ENCODE measurements at regions not wholly inside any gene's neighbourhood (a gene's known extent, or its start where the extent isn't known, plus 50 kb on each side); places are given as distances from the start of the nearest gene placed in this dataset.
"Not testable (repeated sequence)": the region's sequence is repeated elsewhere in the genome, so short reads cannot be mapped to it uniquely, and the experiment has no call there.

- no peak for DNase-seq (ENCODE audit: extremely low read depth, insufficient read length)
- Histone ChIP-seq H3K36me3 (ENCODE audit: control insufficient read depth, insufficient read depth, low read length) (no peaks in the 10 kb centered on the region), H3K27me3 (replicated peaks; ENCODE audit: control insufficient read depth, insufficient read depth, low read length) (no peaks in the 10 kb centered on the region), H3K4me3 (replicated peaks; ENCODE audit: low read depth, low read length) (no peak overlapping the region)
- no peak for TF ChIP-seq CTCF (IDR thresholded peaks at IDR 0.05; ENCODE audit: insufficient read depth, low read length, poor library complexity, severe bottlenecking)
Measured at GRCh38 chr3:20563985-20564384, 378.0 kb upstream of the SGO1 start.

GRCh38 chr3:20563251-20563650 lies 377.2 kb upstream of the SGO1 start:
- no peak for DNase-seq (ENCODE audit: extremely low read depth, insufficient read length)
- H3K4me3 ChIP-seq (replicated peaks; ENCODE audit: low read depth, low read length) = no peak overlapping the region
- no peaks in the 10 kb centered on the region for H3K27me3 ChIP-seq (replicated peaks; ENCODE audit: control insufficient read depth, insufficient read depth, low read length)
- no peaks in the 10 kb centered on the region for H3K36me3 ChIP-seq (ENCODE audit: control insufficient read depth, insufficient read depth, low read length)
- TF ChIP-seq CTCF (IDR thresholded peaks at IDR 0.05; ENCODE audit: insufficient read depth, low read length, poor library complexity, severe bottlenecking) = no peak

GRCh38 chr3:20561166-20561565 lies 375.2 kb upstream of the SGO1 start:
- no peak for TF ChIP-seq CTCF (IDR thresholded peaks at IDR 0.05; ENCODE audit: insufficient read depth, low read length, poor library complexity, severe bottlenecking)
- Histone ChIP-seq H3K4me3 (replicated peaks; ENCODE audit: low read depth, low read length) (no peak overlapping the region), H3K36me3 (ENCODE audit: control insufficient read depth, insufficient read depth, low read length) (no peaks in the 10 kb centered on the region), H3K27me3 (replicated peaks; ENCODE audit: control insufficient read depth, insufficient read depth, low read length) (no peaks in the 10 kb centered on the region)
- DNase-seq (ENCODE audit: extremely low read depth, insufficient read length) = no peak

GRCh38 chr3:20560446-20560845 lies 374.4 kb upstream of the SGO1 start:
- not testable (repeated sequence) for H3K4me3 ChIP-seq (replicated peaks; ENCODE audit: low read depth, low read length); DNase-seq (ENCODE audit: extremely low read depth, insufficient read length); H3K27me3 ChIP-seq (replicated peaks; ENCODE audit: control insufficient read depth, insufficient read depth, low read length); H3K36me3 ChIP-seq (ENCODE audit: control insufficient read depth, insufficient read depth, low read length)

- H3K36me3 ChIP-seq (ENCODE audit: control insufficient read depth, insufficient read depth, low read length) = no peaks in the 10 kb centered on the region
- no peak for DNase-seq (ENCODE audit: extremely low read depth, insufficient read length)
- no peak overlapping the region for H3K4me3 ChIP-seq (replicated peaks; ENCODE audit: low read depth, low read length)
- TF ChIP-seq CTCF (IDR thresholded peaks at IDR 0.05; ENCODE audit: insufficient read depth, low read length, poor library complexity, severe bottlenecking) = no peak
- H3K27me3 ChIP-seq (replicated peaks; ENCODE audit: control insufficient read depth, insufficient read depth, low read length) = no peaks in the 10 kb centered on the region
Measured at GRCh38 chr3:20558161-20558560, 372.2 kb upstream of the SGO1 start.

- no peaks in the 10 kb centered on the region for H3K27me3 ChIP-seq (replicated peaks; ENCODE audit: control insufficient read depth, insufficient read depth, low read length)
- no peak for DNase-seq (ENCODE audit: extremely low read depth, insufficient read length)
- no peak overlapping the region for H3K4me3 ChIP-seq (replicated peaks; ENCODE audit: low read depth, low read length)
- no peak for TF ChIP-seq CTCF (IDR thresholded peaks at IDR 0.05; ENCODE audit: insufficient read depth, low read length, poor library complexity, severe bottlenecking)
- H3K36me3 ChIP-seq (ENCODE audit: control insufficient read depth, insufficient read depth, low read length) = no peaks in the 10 kb centered on the region
Measured at GRCh38 chr3:20556661-20557060, 370.7 kb upstream of the SGO1 start.

Measured in GM06990 (cell line).